ENCODE measurements at regions not wholly inside any gene's neighbourhood (a gene's known extent, or its start where the extent isn't known, plus 50 kb on each side); places are given as distances from the start of the nearest gene placed in this dataset.
"Not testable (repeated sequence)": the region's sequence is repeated elsewhere in the genome, so short reads cannot be mapped to it uniquely, and the experiment has no call there.

- no peak for DNase-seq (ENCODE audit: low read depth in 3 of 3)
These were observed 364.2 kb upstream of the CNTN3 start for GRCh38 chr3:74978684-74979083.

GRCh38 chr3:74985028-74985904 is 370.8 kb upstream of the CNTN3 start:
- not testable (repeated sequence) for DNase-seq (ENCODE audit: low read depth in 3 of 3)

GRCh38 chr3:74988095-74988494 is 373.6 kb upstream of the CNTN3 start:
- DNase-seq (ENCODE audit: low read depth in 3 of 3), result no peak

GRCh38 chr3:74992898-74993297 is 378.4 kb upstream of the CNTN3 start:
- DNase-seq (ENCODE audit: low read depth in 3 of 3), result no peak

GRCh38 chr3:75001330-75001729 is 386.9 kb upstream of the CNTN3 start:
- no peak for DNase-seq (ENCODE audit: low read depth in 3 of 3)

GRCh38 chr3:75012791-75013331 is 398.4 kb upstream of the CNTN3 start:
- no peak for DNase-seq (ENCODE audit: low read depth in 3 of 3)

GRCh38 chr3:75014008-75014407 is 399.5 kb upstream of the CNTN3 start:
- DNase-seq (ENCODE audit: low read depth in 3 of 3), result no peak

- DNase-seq (ENCODE audit: low read depth in 3 of 3), result no peak
These were observed 400.8 kb upstream of the CNTN3 start for GRCh38 chr3:75015280-75015679.

GRCh38 chr3:75035146-75035545 is 420.7 kb upstream of the CNTN3 start:
- DNase-seq (ENCODE audit: low read depth in 3 of 3), result no peak

- DNase-seq (ENCODE audit: low read depth in 3 of 3), result no peak
These were observed 428.5 kb upstream of the CNTN3 start for GRCh38 chr3:75042941-75043340.

GRCh38 chr3:75048650-75049049 is 434.2 kb upstream of the CNTN3 start:
- no peak for DNase-seq (ENCODE audit: low read depth in 3 of 3)

- DNase-seq (ENCODE audit: low read depth in 3 of 3), result no peak
These were observed 435.1 kb upstream of the CNTN3 start for GRCh38 chr3:75049533-75049932.

GRCh38 chr3:75059120-75059519 is 444.7 kb upstream of the CNTN3 start:
- no peak for DNase-seq (ENCODE audit: low read depth in 3 of 3)

- no peak for DNase-seq (ENCODE audit: low read depth in 3 of 3)
These were observed 447.3 kb upstream of the CNTN3 start for GRCh38 chr3:75061806-75062205.

GRCh38 chr3:75075158-75075557 is 460.7 kb upstream of the CNTN3 start:
- no peak for DNase-seq (ENCODE audit: low read depth in 3 of 3)

GRCh38 chr3:75076481-75076880 is 462.0 kb upstream of the CNTN3 start:
- no peak for DNase-seq (ENCODE audit: low read depth in 3 of 3)

- DNase-seq (ENCODE audit: low read depth in 3 of 3), result no peak
These were observed 463.8 kb upstream of the CNTN3 start for GRCh38 chr3:75078290-75078689.

GRCh38 chr3:75082845-75083244 is 468.4 kb upstream of the CNTN3 start:
- no peak for DNase-seq (ENCODE audit: low read depth in 3 of 3)

GRCh38 chr3:75089841-75090240 is 475.4 kb upstream of the CNTN3 start:
- DNase-seq (ENCODE audit: low read depth in 3 of 3), result no peak

- no peak for DNase-seq (ENCODE audit: low read depth in 3 of 3)
These were observed 487.1 kb upstream of the CNTN3 start for GRCh38 chr3:75101329-75102147.

GRCh38 chr3:75110741-75111140 is 496.3 kb upstream of the CNTN3 start:
- DNase-seq (ENCODE audit: low read depth in 3 of 3), result no peak

- no peak for DNase-seq (ENCODE audit: low read depth in 3 of 3)
These were observed 501.2 kb upstream of the CNTN3 start for GRCh38 chr3:75115695-75116094.

GRCh38 chr3:75118779-75119178 is 504.3 kb upstream of the CNTN3 start:
- DNase-seq (ENCODE audit: low read depth in 3 of 3), result no peak

All from stimulated activated CD4-positive, alpha-beta T cell treated with anti-CD3 and anti-CD28 coated beads, TNF-alpha, amount 100 ng/mL, for 4 hours (primary cell).